WERI-Rb-1 (cell line): ENCODE measurements at regions not wholly inside any gene's neighbourhood (a gene's known extent, or its start where the extent isn't known, plus 50 kb on each side); places are given as distances from the start of the nearest gene placed in this dataset.

ENCODE experiments used
- DNase-seq: peaks from one replicate; pipeline ENCODE4 v3.0.0-alpha.2; 2020
- H3K27ac ChIP-seq: fragments of 250-450 bp; sonication (Bioruptor Pico); 2 replicates; pipeline ENCODE4 v1.5.1; 2020; ENCODE audit warnings: mild to moderate bottlenecking, moderate library complexity
- H3K27me3 ChIP-seq: fragments of 250-450 bp; sonication (Bioruptor Pico); 2 replicates; pipeline ENCODE4 v1.5.1; 2021; ENCODE audit warnings: mild to moderate bottlenecking, low read depth, moderate library complexity; ENCODE audit not compliant: insufficient read depth, severe bottlenecking
- H3K36me3 ChIP-seq: fragments of 250-450 bp; sonication (Bioruptor Pico); 2 replicates; pipeline ENCODE4 v1.5.1; 2020; ENCODE audit warnings: mild to moderate bottlenecking, moderate library complexity
- H3K4me3 ChIP-seq: 2 replicates; pipeline ENCODE4 v1.5.1; 2011; ENCODE audit warnings: low read depth, mild to moderate bottlenecking, control low read depth, low read length
- H3K9me3 ChIP-seq: fragments of 250-450 bp; sonication (Bioruptor Pico); 2 replicates; pipeline ENCODE4 v1.5.1; 2021; ENCODE audit warnings: mild to moderate bottlenecking, moderate library complexity; ENCODE audit not compliant: severe bottlenecking
- CTCF ChIP-seq: IDR thresholded peaks from 2 replicates; pipeline ENCODE4 v1.5.1; 2011; ENCODE audit warnings: low read depth, mild to moderate bottlenecking, control low read depth, inconsistent platforms, low read length

- no peak for TF ChIP-seq CTCF
- DNase-seq = no peak
- Histone ChIP-seq H3K4me3 (no peak overlapping the region), H3K27ac (no peak overlapping the region), H3K36me3 (no peaks in the 10 kb centered on the region), H3K9me3 (no peaks in the 10 kb centered on the region), H3K27me3 (no peaks in the 10 kb centered on the region)
These were observed 229.8 kb upstream of the SASH1 start for GRCh38 chr6:148112851-148113319.

GRCh38 chr6:148116001-148116400 lies 226.6 kb upstream of the SASH1 start:
- TF ChIP-seq CTCF = no peak
- Histone ChIP-seq H3K4me3 (no peak overlapping the region), H3K27ac (no peak overlapping the region), H3K36me3 (no peaks in the 10 kb centered on the region), H3K9me3 (no peaks in the 10 kb centered on the region), H3K27me3 (no peaks in the 10 kb centered on the region)
- no peak for DNase-seq

GRCh38 chr6:148118244-148118643 lies 224.4 kb upstream of the SASH1 start:
- H3K9me3 ChIP-seq = no peaks in the 10 kb centered on the region
- H3K4me3 ChIP-seq = no peak overlapping the region
- no peak for DNase-seq
- no peaks in the 10 kb centered on the region for H3K27me3 ChIP-seq
- no peaks in the 10 kb centered on the region for H3K36me3 ChIP-seq
- H3K27ac ChIP-seq = no peak overlapping the region
- TF ChIP-seq CTCF = no peak

- TF ChIP-seq CTCF = no peak
- H3K27me3 ChIP-seq = no peaks in the 10 kb centered on the region
- H3K9me3 ChIP-seq = no peaks in the 10 kb centered on the region
- H3K27ac ChIP-seq = no peak overlapping the region
- no peak for DNase-seq
- H3K4me3 ChIP-seq = no peak overlapping the region
- no peaks in the 10 kb centered on the region for H3K36me3 ChIP-seq
These were observed 214.5 kb upstream of the SASH1 start for GRCh38 chr6:148128014-148128730.

- H3K9me3 ChIP-seq = no peaks in the 10 kb centered on the region
- H3K27me3 ChIP-seq = no peaks in the 10 kb centered on the region
- H3K4me3 ChIP-seq = no peak overlapping the region
- DNase-seq = no peak
- no peaks in the 10 kb centered on the region for H3K36me3 ChIP-seq
- TF ChIP-seq CTCF = no peak
- no peak overlapping the region for H3K27ac ChIP-seq
These were observed 208.0 kb upstream of the SASH1 start for GRCh38 chr6:148134592-148134991.

- Histone ChIP-seq H3K9me3 (no peaks in the 10 kb centered on the region), H3K36me3 (no peaks in the 10 kb centered on the region), H3K27me3 (no peaks in the 10 kb centered on the region), H3K4me3 (no peak overlapping the region), H3K27ac (no peak overlapping the region)
- DNase-seq = no peak
- TF ChIP-seq CTCF = no peak
These were observed 206.1 kb upstream of the SASH1 start for GRCh38 chr6:148136586-148136985.
